ENCODE measurements at regions not wholly inside any gene's neighbourhood (a gene's known extent, or its start where the extent isn't known, plus 50 kb on each side); places are given as distances from the start of the nearest gene placed in this dataset.

- no peak for DNase-seq
These were observed 1015.0 kb upstream of the TENM4 start for GRCh38 chr11:80455818-80456217.

- DNase-seq, result no peak
These were observed 1010.3 kb upstream of the TENM4 start for GRCh38 chr11:80451105-80451504.

- no peak for DNase-seq
These were observed 1007.9 kb upstream of the TENM4 start for GRCh38 chr11:80448709-80449108.

- DNase-seq, result no peak
These were observed 1002.3 kb upstream of the TENM4 start for GRCh38 chr11:80443177-80443576.

GRCh38 chr11:80441821-80442220 is 1001.0 kb upstream of the TENM4 start:
- DNase-seq, result no peak

- DNase-seq, result no peak
These were observed 1000.0 kb upstream of the TENM4 start for GRCh38 chr11:80440835-80441234.

- no peak for DNase-seq
These were observed 995.7 kb upstream of the TENM4 start for GRCh38 chr11:80436547-80436946.

GRCh38 chr11:80435345-80435744 is 994.5 kb upstream of the TENM4 start:
- DNase-seq, result no peak

- DNase-seq, result no peak
These were observed 991.2 kb upstream of the TENM4 start for GRCh38 chr11:80432057-80432456.

- no peak for DNase-seq
These were observed 983.3 kb upstream of the TENM4 start for GRCh38 chr11:80424012-80424695.

- DNase-seq, result no peak
These were observed 979.5 kb upstream of the TENM4 start for GRCh38 chr11:80420374-80420773.

- no peak for DNase-seq
These were observed 976.9 kb upstream of the TENM4 start for GRCh38 chr11:80417681-80418080.

- DNase-seq, result no peak
These were observed 974.8 kb upstream of the TENM4 start for GRCh38 chr11:80415580-80415979.

GRCh38 chr11:80414181-80415165 is 973.6 kb upstream of the TENM4 start:
- DNase-seq, result no peak

GRCh38 chr11:80412604-80413003 is 971.8 kb upstream of the TENM4 start:
- DNase-seq, result no peak

GRCh38 chr11:80393210-80393609 is 952.4 kb upstream of the TENM4 start:
- DNase-seq, result no peak

- DNase-seq, result no peak
These were observed 949.7 kb upstream of the TENM4 start for GRCh38 chr11:80390505-80390904.

GRCh38 chr11:80388536-80388935 is 947.7 kb upstream of the TENM4 start:
- no peak for DNase-seq

- no peak for DNase-seq
These were observed 947.3 kb upstream of the TENM4 start for GRCh38 chr11:80388130-80388529.

GRCh38 chr11:80383655-80384054 is 942.8 kb upstream of the TENM4 start:
- DNase-seq, result no peak

GRCh38 chr11:80379620-80380278 is 938.9 kb upstream of the TENM4 start:
- no peak for DNase-seq

- no peak for DNase-seq
These were observed 931.1 kb upstream of the TENM4 start for GRCh38 chr11:80371931-80372330.

- DNase-seq, result no peak
These were observed 925.1 kb upstream of the TENM4 start for GRCh38 chr11:80365980-80366379.
